Adrenal gland (tissue), 9 donors: ENCODE measurements at regions not wholly inside any gene's neighbourhood (a gene's known extent, or its start where the extent isn't known, plus 50 kb on each side); places are given as distances from the start of the nearest gene placed in this dataset.

Source experiments
- DNase-seq, 7 donors: peaks; one replicate each; pipeline ENCODE4 v3.0.0-alpha.2; 2019 to 2020
- H3K27ac ChIP-seq, 5 donors: fragments of 200-600 bp; sonication (generic) in 4 of 5; 1 replicate in 3 of 5; 2 replicates in 2 of 5; pipeline versions ENCODE4 v1.5.1 to v1.8.0; 2016 to 2020; ENCODE audit warnings: mild to moderate bottlenecking in 1 of 5
- H3K27me3 ChIP-seq: fragments of 200-600 bp; 2 replicates; pipeline ENCODE4 v1.8.0; 2021
- H3K36me3 ChIP-seq, 2 donors: fragments of 200-600 bp; replicated peaks in 1 of 2; 1 replicate in 1 of 2; 2 replicates in 1 of 2; pipeline versions ENCODE4 v1.5.1 to v1.8.0; 2018 to 2022
- H3K4me1 ChIP-seq, 2 donors: fragments of 200-600 bp; replicated peaks in 1 of 2; 1 replicate in 1 of 2; 2 replicates in 1 of 2; pipeline versions ENCODE4 v1.5.1 to v1.8.0; 2018 to 2021
- H3K4me3 ChIP-seq, 4 donors: fragments of 200-600 bp; sonication (generic) in 3 of 4; one replicate each; pipeline ENCODE4 v1.5.1; 2016 to 2018
- H3K9me3 ChIP-seq, 3 donors: fragments of 200-600 bp; sonication (generic) in 1 of 3; replicated peaks in 1 of 3; 1 replicate in 2 of 3; 2 replicates in 1 of 3; pipeline versions ENCODE4 v1.5.1 to v1.8.0; 2016 to 2021
- CTCF ChIP-seq, 6 experiments: fragments of 450-650 bp in 4 of 6; fragments of 200-600 bp in 2 of 6; sonication (generic) in 1 of 6; IDR thresholded peaks; 1 replicate in 5 of 6; 2 replicates in 1 of 6; pipeline versions ENCODE4 v1.5.1 to v1.8.0; 2016 to 2021; ENCODE audit warnings: antibody characterized with exemption in 6 of 6, mild to moderate bottlenecking in 2 of 6, moderate library complexity in 1 of 6
- POLR2A ChIP-seq, 2 donors: fragments of 450-650 bp; IDR thresholded peaks; one replicate each; pipeline ENCODE4 v1.6.1; 2017; ENCODE audit warnings: antibody characterized with exemption in 2 of 2, mild to moderate bottlenecking in 2 of 2, moderate library complexity in 1 of 2
- WGBS, 4 donors: extraction: QIAGEN DNeasy Blood & Tissue Kit in 2 of 4; methylation state at CpG; one replicate each; pipeline versions ENCODE4 v1.1.5 to v1.1.7; 2013 to 2017; 5-methylcytosine and 5-hydroxymethylcytosine counted together
- intact Hi-C, 2 donors: fragments of 100-400 bp; cut with DNase I; formaldehyde crosslinking; loops; one replicate each; pipeline versions ENCODE4 v1.14.1 to v1.15.0; 2022 to 2023
- donor health status: healthy with polysubstance abuse.
- donor health status: Bipolar disorder and iron deficiency.
- donor health status: DM: yes; HTN: yes; CAD: no.
- donor health status: DM: no; HTN: no; CAD: no.
- donor health status: DM: no; HTN: no; CAD: no.

- H3K27ac ChIP-seq: no peak overlapping the region
- no peak for DNase-seq
- no peak overlapping the region for H3K4me3 ChIP-seq
- no peaks in the 10 kb centered on the region for H3K9me3 ChIP-seq
- intact Hi-C loops: no loop called here
- no peaks in the 10 kb centered on the region for H3K27me3 ChIP-seq
- peaks cover 0 to 5% of the 10 kb centered on the region in 2 donors for H3K4me1 ChIP-seq
- TF ChIP-seq CTCF (IDR thresholded peaks at IDR 0.05): no peak
- TF ChIP-seq POLR2A (IDR thresholded peaks at IDR 0.05): no peak
- no peaks in the 10 kb centered on the region for H3K36me3 ChIP-seq
- 70 to 87% (median 83%) methylated on average over 2 of the region's 2 CpGs for WGBS, 4 donors
These were observed 249.2 kb upstream of the MEX3C start for GRCh38 chr18:51446571-51447210.

DNA sequence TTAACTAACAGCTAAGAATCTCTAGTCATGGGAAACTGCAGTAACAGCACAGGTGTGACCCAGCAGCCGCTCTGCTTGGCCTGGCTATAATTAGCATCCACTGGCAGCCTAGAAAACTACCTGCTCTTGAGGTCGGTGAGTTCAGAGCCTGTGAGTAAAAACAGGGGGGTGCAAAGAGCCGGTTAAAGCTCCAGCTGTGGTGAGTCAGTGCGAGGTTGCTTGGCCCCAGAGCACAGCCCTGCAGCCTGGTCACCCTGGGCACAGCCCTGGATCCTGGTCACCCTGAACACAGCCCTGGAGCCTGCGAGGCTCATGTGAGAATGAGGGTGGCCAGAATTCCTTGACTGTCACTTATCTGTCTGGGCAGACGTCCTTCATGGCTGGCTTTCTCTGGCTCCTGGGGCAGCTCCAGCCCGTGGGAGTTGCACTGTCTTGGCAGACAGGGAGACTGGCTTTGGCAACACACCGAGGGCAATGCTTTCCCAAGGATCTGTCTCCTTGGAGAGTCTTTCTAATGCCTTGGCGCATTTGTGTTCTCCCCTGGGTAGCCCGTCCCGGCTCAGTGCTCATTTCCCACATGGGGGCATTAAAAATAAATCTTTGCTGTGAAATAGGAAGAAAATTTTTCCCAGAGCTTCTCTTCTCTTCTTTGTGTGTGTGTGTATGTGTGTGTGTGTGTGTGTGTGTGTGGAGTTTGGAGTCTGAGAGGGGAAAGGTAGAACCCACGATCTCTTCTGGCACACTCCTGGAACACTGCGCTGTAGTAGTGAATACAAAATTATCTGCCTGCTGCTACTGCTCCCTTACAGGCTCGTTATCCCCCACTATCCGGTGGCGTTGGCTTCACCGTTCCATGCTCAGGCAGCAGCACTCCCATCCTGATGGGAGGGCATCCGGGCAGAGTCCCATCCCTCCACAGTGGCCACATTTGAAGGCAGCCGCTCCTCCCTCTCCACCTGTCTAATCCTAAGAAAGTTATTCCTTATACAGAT is 250.2 kb upstream of the MEX3C start:
- no peaks in the 10 kb centered on the region for H3K36me3 ChIP-seq
- WGBS, 4 donors: 47 to 57% (median 53%) methylated on average over 14 to 19 of the region's 19 CpGs
- peaks cover 0 to 5% of the 10 kb centered on the region in 2 donors for H3K4me1 ChIP-seq
- no peak for TF ChIP-seq POLR2A (IDR thresholded peaks at IDR 0.05)
- TF ChIP-seq CTCF (IDR thresholded peaks at IDR 0.05): no peak
- no peak overlapping the region for H3K4me3 ChIP-seq
- peak; percentile 33 to 69 (median 43) for DNase-seq
- H3K9me3 ChIP-seq: no peaks in the 10 kb centered on the region
- H3K27ac ChIP-seq: no peak overlapping the region
- H3K27me3 ChIP-seq: no peaks in the 10 kb centered on the region
- intact Hi-C loops: no loop called here

- intact Hi-C loops: no loop called here
- H3K4me3 ChIP-seq: no peak overlapping the region
- no peak for DNase-seq
- WGBS, 4 donors: 51 to 64% (median 59%) methylated on average over 6 to 9 of the region's 9 CpGs
- H3K9me3 ChIP-seq: no peaks in the 10 kb centered on the region
- TF ChIP-seq CTCF (IDR thresholded peaks at IDR 0.05) (no peak), POLR2A (IDR thresholded peaks at IDR 0.05) (no peak)
- H3K27ac ChIP-seq: no peak overlapping the region
- H3K27me3 ChIP-seq: no peaks in the 10 kb centered on the region
- peaks cover 0 to 5% of the 10 kb centered on the region in 2 donors for H3K4me1 ChIP-seq
- H3K36me3 ChIP-seq: no peaks in the 10 kb centered on the region
These were observed 251.5 kb upstream of the MEX3C start for GRCh38 chr18:51448949-51449348.

GRCh38 chr18:51453594-51453993 is 256.1 kb upstream of the MEX3C start:
- Histone ChIP-seq H3K4me1 (no peaks in the 10 kb centered on the region), H3K27me3 (no peaks in the 10 kb centered on the region), H3K36me3 (no peaks in the 10 kb centered on the region), H3K27ac (no peak overlapping the region), H3K9me3 (no peaks in the 10 kb centered on the region), H3K4me3 (no peak overlapping the region)
- no peak for TF ChIP-seq CTCF (IDR thresholded peaks at IDR 0.05)
- no peak for TF ChIP-seq POLR2A (IDR thresholded peaks at IDR 0.05)
- DNase-seq: no peak
- 88 to 93% (median 91%) methylated on average over 3 of the region's 3 CpGs for WGBS, 4 donors
- intact Hi-C loops: no loop called here
